Left lobe of liver (tissue), 2 donors: ENCODE measurements at regions not wholly inside any gene's neighbourhood (a gene's known extent, or its start where the extent isn't known, plus 50 kb on each side); places are given as distances from the start of the nearest gene placed in this dataset.
"Not testable (repeated sequence)": the region's sequence is repeated elsewhere in the genome, so short reads cannot be mapped to it uniquely, and the experiment has no call there.

ENCODE experiments used
- ATAC-seq: fragments of 200-7000 bp; cut with Tn5 transposase; one replicate; pipeline ENCODE4 v1.9.1; 2020; ENCODE audit warnings: mild to moderate bottlenecking, moderate library complexity
- DNase-seq: peaks from one replicate; pipeline ENCODE4 v3.0.0-alpha.2; 2020; ENCODE audit warnings: low spot score
- donor health status: DM: no; HTN: no; CAD: no; lungs with moderate emphysema.
- donor health status: DM: no; HTN: yes; CAD: no.

GRCh38 chr12:85626784-85627171 lies 209.4 kb downstream of the RASSF9 start:
- DNase-seq (no peak), ATAC-seq (no peak)

- no peak for DNase-seq
- no peak for ATAC-seq
Observed at GRCh38 chr12:85627584-85627983, 208.6 kb downstream of the RASSF9 start.

GRCh38 chr12:85628562-85628961 lies 207.6 kb downstream of the RASSF9 start:
- ATAC-seq, DNase-seq: not testable (repeated sequence)

GRCh38 chr12:85630851-85631250 lies 205.4 kb downstream of the RASSF9 start:
- DNase-seq (no peak), ATAC-seq (no peak)

GRCh38 chr12:85632390-85632789 lies 203.8 kb downstream of the RASSF9 start:
- no peak for DNase-seq
- ATAC-seq: no peak

GRCh38 chr12:85633491-85633890 lies 202.7 kb downstream of the RASSF9 start:
- no peak for ATAC-seq
- no peak for DNase-seq

- ATAC-seq (no peak), DNase-seq (no peak)
Observed at GRCh38 chr12:85639834-85640233, 196.4 kb downstream of the RASSF9 start.

GRCh38 chr12:85641796-85642195 lies 194.4 kb downstream of the RASSF9 start:
- ATAC-seq (no peak), DNase-seq (no peak)

GRCh38 chr12:85642288-85642687 lies 193.9 kb downstream of the RASSF9 start:
- DNase-seq (no peak), ATAC-seq (no peak)

GRCh38 chr12:85642808-85643207 lies 193.4 kb downstream of the RASSF9 start:
- DNase-seq (peak; percentile 62), ATAC-seq (peak; percentile 100)

GRCh38 chr12:85644508-85644907 lies 191.7 kb downstream of the RASSF9 start:
- ATAC-seq (no peak), DNase-seq (no peak)

- no peak for ATAC-seq
- DNase-seq: no peak
Observed at GRCh38 chr12:85653731-85654455, 182.3 kb downstream of the RASSF9 start.

GRCh38 chr12:85654456-85654840 lies 181.8 kb downstream of the RASSF9 start:
- DNase-seq: no peak
- ATAC-seq: no peak

- DNase-seq (no peak), ATAC-seq (no peak)
Observed at GRCh38 chr12:85656561-85656960, 179.6 kb downstream of the RASSF9 start.

GRCh38 chr12:85657251-85657650 lies 179.0 kb downstream of the RASSF9 start:
- DNase-seq (no peak), ATAC-seq (no peak)

- no peak for DNase-seq
- no peak for ATAC-seq
Observed at GRCh38 chr12:85657836-85658630, 178.2 kb downstream of the RASSF9 start.

GRCh38 chr12:85659754-85660530 lies 176.3 kb downstream of the RASSF9 start:
- no peak for DNase-seq
- ATAC-seq: no peak

GRCh38 chr12:85661461-85662206 lies 174.6 kb downstream of the RASSF9 start:
- ATAC-seq (no peak), DNase-seq (no peak)

GRCh38 chr12:85662207-85662602 lies 174.0 kb downstream of the RASSF9 start:
- DNase-seq: no peak
- ATAC-seq: no peak

- ATAC-seq (no peak), DNase-seq (no peak)
Observed at GRCh38 chr12:85663631-85664030, 172.6 kb downstream of the RASSF9 start.

- ATAC-seq (no peak), DNase-seq (no peak)
Observed at GRCh38 chr12:85664429-85664828, 171.8 kb downstream of the RASSF9 start.
